Activated CD4-positive, alpha-beta T cell treated with anti-CD3 and anti-CD28 coated beads, Interleukin-2, Interleukin-6, amounts not matched to agents 100 ng/mL and 50 ng/mL, durations not matched to agents 16 hours and 8 hours (primary cell): ENCODE measurements at regions not wholly inside any gene's neighbourhood (a gene's known extent, or its start where the extent isn't known, plus 50 kb on each side); places are given as distances from the start of the nearest gene placed in this dataset.
A peak's percentile ranks its signal among the peaks of the same experiment; 100 is the strongest.

Experiments used
- DNase-seq: peaks from one replicate; pipeline ENCODE4 v3.0.0-alpha.2; 2020

- peak; percentile 16 for DNase-seq
Observed at GRCh38 chr2:204049635-204050034, 113.1 kb downstream of the ICOS start.

DNA sequence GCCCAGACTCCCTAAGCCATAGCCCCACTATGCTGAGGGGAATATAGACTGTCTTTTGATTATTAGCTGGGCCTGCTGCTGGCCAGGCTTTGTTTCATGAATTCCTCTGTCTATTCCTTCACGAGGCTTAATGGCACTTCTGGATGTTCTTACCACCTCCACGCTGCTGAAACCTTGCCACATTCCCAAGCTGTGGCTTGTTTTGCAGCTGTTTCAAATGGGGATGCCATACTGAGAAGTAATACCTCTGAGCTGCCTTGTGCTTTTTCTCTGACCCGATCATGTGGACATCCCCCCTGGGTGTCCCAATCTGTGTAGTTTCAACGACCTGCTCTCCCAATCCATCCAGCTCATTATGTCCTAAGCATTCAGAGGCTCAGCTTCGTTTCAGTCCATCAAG, 114.1 kb downstream of the ICOS start:
- no peak for DNase-seq

DNA sequence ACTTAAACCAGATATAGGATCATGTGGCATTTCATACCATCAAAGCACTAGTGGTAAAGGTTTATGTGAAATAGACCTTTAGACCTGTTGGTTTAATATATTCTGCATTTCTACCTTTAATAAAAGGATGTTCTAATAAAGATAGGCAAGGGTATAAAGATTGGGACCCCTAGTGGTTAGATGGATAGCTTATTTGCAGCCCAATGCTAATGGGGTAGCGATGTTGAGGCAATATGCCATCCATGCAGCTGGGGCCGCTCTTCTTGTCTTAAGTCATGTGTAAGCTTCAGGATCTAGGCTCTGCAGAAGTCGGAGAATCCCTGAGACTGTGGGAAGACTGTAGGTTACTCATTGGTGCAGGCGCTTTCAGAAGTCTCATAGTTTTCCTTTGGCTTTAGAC, 114.9 kb downstream of the ICOS start:
- DNase-seq = no peak

DNA sequence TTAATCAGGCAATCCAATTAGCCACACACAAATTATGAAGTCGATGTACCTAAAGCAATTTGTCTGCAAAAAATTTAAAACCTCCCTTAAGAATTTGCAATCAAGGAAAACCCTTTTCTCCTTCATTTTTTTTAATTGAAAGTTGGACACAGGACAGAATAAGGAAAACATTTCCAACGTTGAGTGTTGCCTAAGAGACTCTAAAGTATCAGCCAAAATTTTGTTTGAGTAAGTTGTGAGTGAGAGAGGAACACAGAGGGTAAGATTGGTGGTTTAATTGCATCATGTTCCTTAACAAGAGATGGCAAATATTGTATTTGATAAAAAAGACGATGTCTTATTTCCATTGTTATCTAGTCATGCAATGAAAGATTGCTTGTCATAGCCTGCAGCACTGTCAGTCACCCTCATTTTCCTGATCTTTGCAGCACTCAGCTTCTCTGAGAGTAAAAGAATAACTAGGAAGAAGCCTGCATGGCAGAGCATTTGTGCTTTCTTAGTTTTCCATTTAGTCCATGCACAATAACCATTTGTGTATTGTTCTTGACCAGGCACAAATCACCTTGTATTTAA, 115.5 kb downstream of the ICOS start:
- no peak for DNase-seq

DNA sequence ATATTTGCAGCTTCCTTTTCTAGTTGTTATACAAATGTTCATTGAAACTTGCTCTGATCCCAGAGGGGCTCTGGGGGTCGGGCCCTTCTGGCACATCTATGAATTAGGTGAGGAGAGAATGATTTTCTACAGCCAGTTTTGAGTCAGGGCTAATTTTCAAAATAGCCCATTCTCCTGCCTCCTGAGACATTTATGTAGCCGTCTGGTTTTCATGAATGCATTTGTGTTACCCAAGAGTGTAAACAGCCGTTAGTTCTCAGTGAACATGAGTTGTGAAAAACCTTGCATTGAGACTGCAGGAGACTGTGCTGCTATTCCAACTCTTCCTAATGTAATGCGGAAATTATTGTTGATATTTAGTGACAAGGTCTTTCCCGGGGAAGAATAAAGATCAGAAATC, 122.5 kb downstream of the ICOS start:
- no peak for DNase-seq

- DNase-seq = no peak
Observed at GRCh38 chr2:204060841-204061240, 124.3 kb downstream of the ICOS start.

- DNase-seq = no peak
Observed at GRCh38 chr2:204061241-204061640, 124.7 kb downstream of the ICOS start.

DNA sequence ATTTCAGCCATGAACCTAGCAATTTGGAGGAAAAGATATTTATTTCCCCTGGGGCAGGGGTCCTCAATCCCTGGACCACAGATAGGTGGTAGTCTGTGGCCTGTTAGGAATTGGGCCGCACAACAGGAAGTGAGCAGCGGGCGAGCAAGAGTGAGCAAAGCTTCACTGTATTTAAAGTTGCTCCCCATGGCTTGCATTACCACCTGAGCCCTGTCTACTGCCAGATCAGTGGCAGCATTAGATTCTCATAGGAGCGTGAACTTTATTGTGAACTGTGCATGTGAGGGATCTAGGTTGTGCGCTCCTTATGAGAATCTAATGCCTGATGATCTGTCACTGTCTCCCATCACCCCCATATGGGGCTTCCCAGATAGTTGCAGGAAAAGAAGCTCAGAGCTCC, 127.6 kb downstream of the ICOS start:
- no peak for DNase-seq

DNA sequence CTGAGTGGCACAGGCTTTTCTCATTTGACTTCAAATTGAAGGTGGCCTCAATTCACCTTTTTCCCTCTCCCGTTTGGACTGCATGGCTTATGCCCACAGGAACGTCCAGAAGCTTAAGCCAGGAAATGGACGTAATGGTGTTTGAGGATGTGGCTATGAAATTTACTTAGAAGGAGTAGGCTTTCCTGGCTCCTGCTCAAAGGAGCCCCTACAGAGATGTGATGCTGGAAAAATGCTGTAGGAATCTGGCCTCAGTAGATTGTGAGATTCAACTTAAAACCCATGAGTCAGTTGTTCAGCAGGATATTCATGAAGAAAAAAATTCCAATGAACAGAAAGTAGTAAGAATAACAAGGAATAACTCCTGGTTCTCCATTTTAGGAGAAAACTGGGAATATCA, 129.0 kb downstream of the ICOS start:
- no peak for DNase-seq

DNA sequence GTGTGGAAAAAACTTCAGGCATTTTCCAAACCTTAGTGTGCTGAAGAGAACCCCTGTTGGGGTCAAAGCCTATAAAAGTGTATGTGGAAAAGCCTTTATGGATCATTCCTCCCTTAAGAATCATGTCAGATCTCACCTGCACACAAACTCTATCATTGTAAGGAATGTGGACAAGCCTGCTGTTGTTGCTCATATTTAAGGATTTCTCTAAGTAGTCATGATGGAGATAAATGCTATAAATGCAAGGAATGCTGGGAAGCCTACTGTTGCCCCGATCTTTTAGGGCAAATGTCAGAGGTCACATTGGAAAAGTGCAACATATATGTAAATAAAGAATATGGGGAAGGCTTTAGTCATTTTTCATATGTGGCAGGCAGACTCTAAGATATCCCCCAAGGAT, 129.5 kb downstream of the ICOS start:
- DNase-seq = no peak

GRCh38 chr2:204069804-204070203, 133.2 kb downstream of the ICOS start:
- DNase-seq = no peak

- DNase-seq = peak; percentile 86
Observed at GRCh38 chr2:204072443-204073324, 136.1 kb downstream of the ICOS start.

- no peak for DNase-seq
Observed at GRCh38 chr2:204074456-204074855, 137.9 kb downstream of the ICOS start.

GRCh38 chr2:204078003-204078698, 141.6 kb downstream of the ICOS start:
- no peak for DNase-seq

- no peak for DNase-seq
Observed at GRCh38 chr2:204081487-204082425, 145.2 kb downstream of the ICOS start.

DNA sequence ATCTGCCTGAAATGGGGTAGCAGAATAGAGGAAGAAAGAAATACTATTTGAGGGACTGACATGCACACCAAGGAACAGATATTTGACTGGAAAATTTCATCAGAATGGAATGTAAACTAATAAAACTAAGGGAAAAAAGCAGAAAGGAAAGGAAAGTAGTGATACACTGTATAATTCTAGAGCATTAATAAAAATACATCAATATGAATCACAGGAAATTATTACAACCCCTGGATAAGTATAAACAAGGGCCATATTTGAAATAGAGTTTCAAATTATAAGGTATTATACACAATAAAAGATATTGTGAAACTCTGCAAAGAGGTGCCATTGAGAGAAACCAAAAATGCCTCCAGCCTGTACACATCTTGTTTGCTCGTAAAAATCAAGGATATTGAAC, 149.6 kb downstream of the ICOS start:
- DNase-seq = no peak

GRCh38 chr2:204089105-204089504, 152.5 kb downstream of the ICOS start:
- no peak for DNase-seq

DNA sequence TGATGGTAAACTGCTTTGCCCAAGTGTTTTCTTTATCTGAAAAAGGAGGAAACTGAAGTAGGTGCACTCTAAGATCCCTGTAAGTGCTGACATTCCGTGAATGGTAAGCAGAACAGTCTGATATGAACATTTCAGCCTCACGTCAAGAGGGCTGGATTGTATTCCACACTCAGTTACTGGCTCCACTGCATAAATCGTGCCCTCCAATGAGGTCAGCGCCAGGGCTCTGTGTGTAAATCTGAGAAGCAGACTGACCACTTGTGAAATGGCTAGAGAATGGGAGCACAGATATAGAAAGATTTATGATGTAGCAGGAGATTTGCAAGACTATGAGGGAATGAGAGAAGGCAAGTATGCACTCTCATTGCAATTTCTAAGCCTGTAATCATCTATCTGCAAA, 153.0 kb downstream of the ICOS start:
- DNase-seq = no peak

DNA sequence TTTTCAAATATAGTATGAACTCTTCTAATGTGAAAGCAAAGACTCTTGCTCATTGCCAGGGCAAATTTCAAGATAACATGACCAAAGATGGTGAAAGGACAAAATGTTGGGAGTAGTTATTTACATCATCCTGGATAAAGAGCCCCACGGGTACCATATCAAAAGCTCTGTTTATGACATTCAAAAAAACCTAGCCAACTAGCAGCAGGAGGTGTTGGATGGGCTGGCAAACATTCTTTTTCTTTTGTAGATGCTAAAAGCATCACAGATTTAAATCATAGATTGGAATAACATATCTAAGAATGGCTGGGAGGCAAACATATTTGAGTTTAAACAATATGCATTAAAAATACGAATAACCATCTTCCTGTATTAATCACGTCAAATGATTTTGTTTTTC, 153.5 kb downstream of the ICOS start:
- no peak for DNase-seq

- DNase-seq = peak; percentile 73
Observed at GRCh38 chr2:204104811-204105210, 168.2 kb downstream of the ICOS start.

GRCh38 chr2:204108330-204108751, 171.8 kb downstream of the ICOS start:
- DNase-seq = peak; percentile 81

DNA sequence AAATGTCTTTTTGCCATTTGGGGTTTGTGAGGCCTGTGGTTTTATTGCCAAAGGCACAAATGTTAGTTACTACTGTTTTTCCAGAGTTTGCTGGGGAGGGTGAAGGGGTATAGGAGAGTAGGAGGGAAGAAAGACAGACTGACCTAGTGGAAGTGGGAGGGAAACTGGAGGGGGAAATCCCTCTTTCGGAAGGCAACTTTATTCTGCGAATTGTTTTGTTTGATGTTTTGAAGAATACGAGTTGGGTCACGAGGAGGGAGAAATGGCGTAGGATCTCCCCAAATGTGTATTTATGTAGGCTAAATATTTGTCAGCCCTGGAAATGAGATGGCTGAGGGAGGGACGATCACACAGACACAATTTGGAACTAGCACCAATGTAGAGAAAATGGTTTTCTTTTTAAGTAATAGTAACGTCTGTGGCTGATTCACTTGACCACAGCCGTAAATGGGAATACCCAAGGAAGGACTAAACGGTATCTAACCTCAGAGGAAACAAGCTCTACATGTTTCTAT, 172.3 kb downstream of the ICOS start:
- DNase-seq = peak; percentile 85

- DNase-seq = peak; percentile 45
Observed at GRCh38 chr2:204109681-204110080, 173.1 kb downstream of the ICOS start.
